KBM-7 (cell line): ENCODE measurements at regions not wholly inside any gene's neighbourhood (a gene's known extent, or its start where the extent isn't known, plus 50 kb on each side); places are given as distances from the start of the nearest gene placed in this dataset.
A peak's percentile ranks its signal among the peaks of the same experiment; 100 is the strongest.
"Not testable (repeated sequence)": the region's sequence is repeated elsewhere in the genome, so short reads cannot be mapped to it uniquely, and the experiment has no call there.

Experiments
- DNase-seq: peaks from one replicate; pipeline ENCODE4 v3.0.0-alpha.2; 2015
- in situ Hi-C: fragments of 300-500 bp; cut with MboI; formaldehyde crosslinking; loops from 2 replicates; pipeline ENCODE4 v1.14.3; 2020; ENCODE audit warnings: low sequenced_read_pairs, low pct_unique_long_range_greater_than_20kb, mixed read lengths

DNA sequence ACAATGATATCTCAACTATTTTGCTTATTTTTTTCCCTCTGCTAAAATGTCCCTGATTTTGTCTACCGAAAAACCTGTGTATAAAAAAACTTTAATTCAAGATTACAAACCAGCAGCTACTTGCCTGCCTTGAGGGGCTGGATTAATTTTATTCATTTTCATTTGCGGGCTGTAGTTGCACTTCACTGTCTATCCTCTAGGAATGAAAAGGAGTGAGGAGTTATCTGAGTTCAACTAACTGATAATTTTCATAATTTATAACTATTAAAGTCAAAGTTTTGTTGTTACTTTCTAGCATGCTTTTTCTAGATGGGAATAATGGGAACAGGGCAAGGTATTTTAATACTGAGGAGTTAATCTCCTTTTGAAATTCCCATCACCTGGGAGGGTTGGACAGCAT is 50.3 kb upstream of the AGTPBP1 start:
- DNase-seq, in situ Hi-C loops: not testable (repeated sequence)

GRCh38 chr9:85802978-85803695 is 61.4 kb upstream of the AGTPBP1 start:
- DNase-seq, in situ Hi-C loops: not testable (repeated sequence)

DNA sequence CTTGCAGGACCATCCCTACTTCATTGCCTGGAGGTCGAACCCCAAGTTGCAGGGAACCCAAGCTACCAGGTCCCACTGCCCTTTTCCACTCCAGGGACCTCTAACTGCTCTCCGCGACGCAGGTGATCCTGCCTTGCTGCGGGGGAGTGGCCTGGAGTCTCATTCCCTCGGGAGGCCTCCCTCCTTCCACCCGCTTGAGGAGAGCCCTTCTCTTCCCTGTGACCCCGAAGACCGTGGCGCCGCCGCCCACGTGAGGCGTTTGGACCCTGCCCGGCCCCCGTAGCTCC is 63.0 kb upstream of the AGTPBP1 start:
- in situ Hi-C loops, DNase-seq: not testable (repeated sequence)

DNA sequence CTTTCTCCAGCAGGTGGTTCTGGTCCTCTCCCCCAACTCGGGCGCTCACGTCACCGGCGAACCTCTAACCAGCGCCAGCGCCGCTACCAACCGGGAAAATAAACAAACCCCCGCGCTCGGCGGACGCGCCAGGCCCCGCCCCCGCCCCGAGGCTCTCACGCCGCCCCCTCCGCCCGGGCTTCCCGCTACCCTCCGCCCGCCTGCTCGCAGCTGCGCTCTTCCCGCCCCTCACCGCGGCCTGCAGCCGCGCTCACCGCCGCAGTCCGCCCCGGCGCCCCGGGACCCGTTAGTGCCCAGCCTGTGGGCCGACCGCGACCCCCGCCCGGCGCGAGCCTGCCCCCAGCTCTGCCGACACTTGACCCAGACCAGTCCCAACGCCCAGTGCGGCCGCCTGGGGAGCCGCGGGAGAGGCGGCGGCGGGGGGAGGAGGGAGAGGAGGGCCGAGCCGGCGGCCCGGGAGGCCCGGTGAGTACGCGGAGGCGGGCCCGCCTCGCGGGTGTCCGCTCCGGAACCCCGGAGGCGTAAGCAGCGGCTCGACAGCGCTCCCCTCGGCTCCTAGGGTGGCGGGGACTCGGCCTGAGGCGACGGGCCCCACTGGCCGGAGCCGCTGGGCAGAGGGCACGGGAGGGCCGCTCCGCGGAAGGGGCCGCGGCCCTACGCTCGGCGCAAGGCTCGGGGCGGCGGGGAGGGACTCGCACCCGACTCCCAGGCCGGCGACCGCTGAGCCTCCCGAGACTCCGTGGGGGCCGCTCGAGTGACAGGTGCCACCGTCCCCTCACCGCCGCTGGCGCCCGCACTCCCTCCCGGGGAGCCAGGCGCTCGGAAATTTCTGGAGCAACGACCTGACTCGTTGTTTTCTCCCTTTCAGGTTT is 63.6 kb upstream of the AGTPBP1 start:
- DNase-seq: peak; percentile 66
- in situ Hi-C loops: not testable (repeated sequence)

DNA sequence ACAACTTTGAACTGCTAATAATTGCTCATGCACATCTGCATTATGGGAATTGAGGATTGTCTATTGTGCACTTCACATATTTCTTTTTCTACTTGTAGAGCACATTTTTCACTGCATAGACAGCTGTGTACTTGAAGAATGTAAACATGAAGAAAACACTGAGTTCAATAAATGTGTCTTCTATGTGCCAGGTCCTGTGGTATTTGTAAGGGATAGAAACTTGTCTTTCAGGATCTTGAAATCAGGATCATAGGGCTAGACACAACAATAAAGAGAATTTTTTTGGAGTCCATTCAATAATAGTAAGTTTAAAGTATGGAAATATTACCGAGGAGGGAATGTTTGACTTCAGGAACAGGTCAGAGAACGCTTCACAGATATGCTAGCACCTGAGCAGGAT is 66.6 kb upstream of the AGTPBP1 start:
- in situ Hi-C loops: not testable (repeated sequence)

GRCh38 chr9:85813388-85813787 is 71.6 kb upstream of the AGTPBP1 start:
- in situ Hi-C loops, DNase-seq: not testable (repeated sequence)

More for the DNA sequence above, 66.6 kb upstream of the AGTPBP1 start:
- DNase-seq: not testable (repeated sequence)

DNA sequence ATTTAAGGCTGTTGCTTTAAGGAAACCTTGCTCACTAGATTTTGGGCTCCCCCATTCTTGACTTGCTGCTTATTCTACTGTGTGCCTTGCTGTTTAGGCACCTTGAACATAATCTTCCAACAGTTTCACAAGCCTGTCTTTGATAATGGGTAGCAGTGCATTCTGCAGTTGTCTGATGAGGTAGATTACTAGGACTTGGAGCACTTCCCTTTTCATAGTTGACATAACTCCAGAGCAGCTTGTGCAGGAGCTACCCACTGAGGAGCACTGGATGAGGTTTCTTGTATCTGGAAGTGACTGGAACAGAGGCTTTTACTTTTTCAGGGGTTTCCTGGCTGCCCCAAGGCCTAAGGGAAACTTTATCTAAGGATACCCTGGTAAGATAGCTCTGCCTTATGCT is 73.0 kb upstream of the AGTPBP1 start:
- DNase-seq, in situ Hi-C loops: not testable (repeated sequence)

DNA sequence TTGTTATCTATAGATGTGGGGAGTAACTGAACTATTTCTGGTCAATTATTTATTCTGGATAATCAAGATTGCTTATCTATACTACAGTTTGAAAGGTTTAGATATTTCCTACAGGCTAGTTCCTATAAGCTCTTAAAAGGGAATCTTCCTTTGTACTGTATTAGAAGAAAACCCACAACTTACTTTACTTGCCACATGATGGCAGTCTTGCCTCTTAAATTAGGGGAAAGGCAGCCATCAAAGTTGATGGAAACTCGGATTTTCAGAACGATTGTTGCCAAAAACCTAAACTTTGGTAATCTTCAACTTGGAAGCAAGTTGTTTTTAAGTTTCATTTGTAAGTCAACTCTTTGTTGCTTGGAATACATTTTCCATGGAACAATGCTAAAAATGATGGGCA is 77.2 kb upstream of the AGTPBP1 start:
- in situ Hi-C loops: not testable (repeated sequence)
- peak; percentile 27 for DNase-seq

GRCh38 chr9:85820598-85820997 is 78.8 kb upstream of the AGTPBP1 start:
- in situ Hi-C loops, DNase-seq: not testable (repeated sequence)

DNA sequence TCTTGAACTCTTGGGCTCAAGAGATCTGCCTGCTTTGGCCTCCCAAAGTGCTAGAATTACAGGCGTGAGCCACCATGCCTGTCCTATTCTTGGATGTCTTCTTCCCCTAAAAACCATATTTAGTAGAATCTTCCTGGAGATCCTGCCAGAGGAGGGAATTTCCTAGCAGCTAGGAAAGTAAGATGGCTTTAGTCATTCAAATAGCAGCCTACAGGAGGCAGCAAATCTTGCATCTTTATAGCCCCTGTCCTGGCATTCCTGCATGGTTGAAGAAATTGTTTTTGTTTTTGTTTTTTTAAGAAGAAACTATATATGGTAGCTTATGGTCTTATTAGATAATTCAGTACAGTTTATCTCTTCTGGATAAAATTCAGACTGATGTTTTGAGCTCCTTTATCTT is 83.2 kb upstream of the AGTPBP1 start:
- in situ Hi-C loops: loop anchor here (25.0 kb wide), 1 partner anchor 1938 kb away; no protein-coding TSS in a partner anchor
- not testable (repeated sequence) for DNase-seq

- in situ Hi-C loops: loop anchor here (25.0 kb wide), 1 partner anchor 1947 kb away; no protein-coding TSS in a partner anchor
- not testable (repeated sequence) for DNase-seq
Observed at GRCh38 chr9:85834591-85834990, 92.8 kb upstream of the AGTPBP1 start.

DNA sequence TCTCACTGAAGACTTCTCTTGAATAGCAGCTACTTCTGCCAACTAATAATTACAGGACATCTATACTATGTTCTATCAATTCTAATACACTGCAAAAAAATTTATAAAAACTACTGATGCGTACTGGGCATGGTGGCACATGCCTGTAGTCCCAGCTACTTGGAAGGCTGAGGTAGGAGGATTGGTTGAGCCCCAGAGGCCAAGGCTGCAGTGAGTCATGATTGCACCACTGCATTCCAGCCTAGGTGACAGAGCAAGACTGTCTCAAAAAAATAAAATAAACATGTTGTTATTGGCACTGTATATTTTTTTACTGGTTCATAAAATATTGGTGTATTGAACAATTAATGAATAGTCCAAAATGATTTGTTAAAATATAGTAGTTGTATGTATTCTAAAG is 97.0 kb upstream of the NAA35 start:
- in situ Hi-C loops: loop anchor here (25.0 kb wide), 1 partner anchor 1957 kb away; no protein-coding TSS in a partner anchor
- not testable (repeated sequence) for DNase-seq

- DNase-seq: not testable (repeated sequence)
- in situ Hi-C loops: loop anchor here (25.0 kb wide), 1 partner anchor 1960 kb away; no protein-coding TSS in a partner anchor
Observed at GRCh38 chr9:85847782-85848181, 93.2 kb upstream of the NAA35 start.

DNA sequence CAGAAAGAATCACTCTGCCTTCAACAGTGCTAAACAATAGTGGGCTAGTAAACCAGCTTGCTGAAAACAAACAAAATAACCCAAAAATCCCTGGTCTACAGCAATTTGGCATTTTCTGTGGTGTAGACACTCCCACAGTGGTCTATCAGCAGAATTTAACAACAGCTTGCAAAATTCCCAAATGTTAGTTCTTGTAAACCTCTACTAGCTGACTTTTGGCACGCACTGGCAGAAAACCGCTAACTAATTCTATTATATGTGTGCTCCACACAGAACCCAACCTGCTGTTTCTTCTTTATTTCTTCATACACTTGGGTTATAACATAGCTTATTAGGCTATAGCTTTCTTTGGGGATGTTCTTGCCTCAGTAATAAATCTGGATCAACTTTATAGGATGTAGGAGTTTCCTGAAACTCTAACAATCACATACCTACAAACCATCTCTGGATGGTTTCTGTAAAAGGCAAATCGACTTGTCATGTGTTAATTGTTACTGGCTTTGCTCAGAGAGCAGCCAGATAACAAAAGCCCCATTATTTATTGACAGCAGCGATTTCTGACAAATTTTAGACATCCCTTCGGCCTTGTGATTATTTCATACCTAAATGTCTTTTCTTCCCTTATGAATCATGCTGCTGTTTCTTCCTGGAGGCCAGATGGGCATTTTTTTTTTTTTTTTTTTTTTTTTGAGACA is 82.7 kb upstream of the NAA35 start:
- in situ Hi-C loops: no loop called here
- DNase-seq: no peak

GRCh38 chr9:85859765-85860164 is 81.2 kb upstream of the NAA35 start:
- DNase-seq: no peak
- in situ Hi-C loops: no loop called here

DNA sequence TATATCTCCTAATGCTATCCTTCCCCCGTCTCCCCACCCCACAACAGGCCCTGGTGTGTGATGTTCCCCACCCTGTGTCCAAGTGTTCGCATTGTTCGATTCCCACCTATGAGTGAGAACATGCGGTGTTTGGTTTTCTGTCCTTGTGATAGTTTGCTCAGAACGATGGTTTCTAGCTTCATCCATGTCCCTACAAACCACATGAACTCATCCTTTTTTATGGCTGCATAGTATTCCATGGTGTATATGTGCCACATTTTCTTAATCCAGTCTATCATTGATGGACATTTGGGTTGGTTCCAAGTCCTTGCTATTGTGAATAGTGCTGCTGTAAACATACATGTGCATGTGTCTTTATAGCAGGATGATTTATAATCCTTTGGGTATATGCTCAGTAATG is 79.1 kb upstream of the NAA35 start:
- in situ Hi-C loops, DNase-seq: not testable (repeated sequence)

GRCh38 chr9:85863875-85864274 is 77.1 kb upstream of the NAA35 start:
- DNase-seq: no peak
- in situ Hi-C loops: no loop called here

DNA sequence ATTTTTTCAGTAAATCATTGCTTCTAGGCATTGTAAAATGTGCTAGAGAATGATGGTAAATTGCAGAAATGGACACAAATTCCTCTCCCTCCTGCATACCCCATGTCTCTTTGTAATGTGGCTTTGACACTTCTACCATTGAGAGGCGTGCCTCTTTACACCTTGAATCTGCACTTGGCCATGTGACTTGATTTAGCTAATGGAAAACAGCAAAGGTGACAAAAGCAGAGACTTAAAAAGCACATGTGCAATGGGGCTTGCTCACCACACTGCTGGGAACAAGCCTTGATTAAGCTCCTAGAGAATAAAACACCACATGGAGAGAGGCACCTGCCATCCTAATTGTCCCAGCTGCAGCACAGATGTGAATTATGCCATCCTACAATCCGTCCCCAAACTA is 69.9 kb upstream of the NAA35 start:
- DNase-seq: no peak
- in situ Hi-C loops: no loop called here

GRCh38 chr9:85871683-85872082 is 69.3 kb upstream of the NAA35 start:
- peak; percentile 5 for DNase-seq
- in situ Hi-C loops: not testable (repeated sequence)

GRCh38 chr9:85872463-85872862 is 68.5 kb upstream of the NAA35 start:
- no peak for DNase-seq
- in situ Hi-C loops: no loop called here
